ENCODE measurements at regions not wholly inside any gene's neighbourhood (a gene's known extent, or its start where the extent isn't known, plus 50 kb on each side); places are given as distances from the start of the nearest gene placed in this dataset.

GRCh38 chr21:20083925-20084324, 914.3 kb upstream of the NCAM2 start:
- H3K9me3 Mint-ChIP-seq: no peaks in the 10 kb centered on the region
- DNase-seq: no peak
- H3K9ac ChIP-seq (ENCODE audit: extremely low read depth, low read length, poor library complexity, severe bottlenecking): no peak overlapping the region
- H3K27ac ChIP-seq (ENCODE audit: low read depth, low read length): no peak overlapping the region
- no peaks in the 10 kb centered on the region for H3K27me3 Mint-ChIP-seq (ENCODE audit: insufficient read depth)
- H3K9me3 ChIP-seq (ENCODE audit: control insufficient read depth, low read length): no peaks in the 10 kb centered on the region
- no peaks in the 10 kb centered on the region for H3K4me1 Mint-ChIP-seq
- H3K4me1 ChIP-seq (ENCODE audit: control insufficient read depth, insufficient read depth, low read length): no peaks in the 10 kb centered on the region
- no peak for TF ChIP-seq CTCF (conservative IDR thresholded peaks at IDR 0.05)
- H3K4me3 Mint-ChIP-seq: no peak overlapping the region
- H3K36me3 ChIP-seq (ENCODE audit: control insufficient read depth, insufficient read depth, low read length): no peaks in the 10 kb centered on the region
- no peaks in the 10 kb centered on the region for H3K36me3 Mint-ChIP-seq (ENCODE audit: low read depth)
- H3K27ac Mint-ChIP-seq: no peak overlapping the region
- H3K4me3 ChIP-seq (ENCODE audit: low read length): no peak overlapping the region
- H3K27me3 ChIP-seq (ENCODE audit: control insufficient read depth, insufficient read depth, low read length, poor library complexity, severe bottlenecking): no peaks in the 10 kb centered on the region

GRCh38 chr21:20086508-20086907, 911.7 kb upstream of the NCAM2 start:
- H3K9me3 Mint-ChIP-seq: no peaks in the 10 kb centered on the region
- Histone ChIP-seq H3K27me3 (ENCODE audit: control insufficient read depth, insufficient read depth, low read length, poor library complexity, severe bottlenecking) (no peaks in the 10 kb centered on the region), H3K36me3 (ENCODE audit: control insufficient read depth, insufficient read depth, low read length) (no peaks in the 10 kb centered on the region), H3K9me3 (ENCODE audit: control insufficient read depth, low read length) (no peaks in the 10 kb centered on the region), H3K4me3 (ENCODE audit: low read length) (no peak overlapping the region), H3K27ac (ENCODE audit: low read depth, low read length) (no peak overlapping the region), H3K4me1 (ENCODE audit: control insufficient read depth, insufficient read depth, low read length) (no peaks in the 10 kb centered on the region), H3K9ac (ENCODE audit: extremely low read depth, low read length, poor library complexity, severe bottlenecking) (no peak overlapping the region)
- H3K4me1 Mint-ChIP-seq: no peaks in the 10 kb centered on the region
- no peak overlapping the region for H3K4me3 Mint-ChIP-seq
- DNase-seq: no peak
- TF ChIP-seq CTCF (conservative IDR thresholded peaks at IDR 0.05): no peak
- no peaks in the 10 kb centered on the region for H3K36me3 Mint-ChIP-seq (ENCODE audit: low read depth)
- 88 to 96% methylated on average over 1 of the region's 3 CpGs for WGBS, 2 experiments (ENCODE audit: insufficient coverage in 1 of 2, insufficient read length in 1 of 2)
- H3K27me3 Mint-ChIP-seq (ENCODE audit: insufficient read depth): no peaks in the 10 kb centered on the region
- no peak overlapping the region for H3K27ac Mint-ChIP-seq

GRCh38 chr21:20106368-20106767, 891.8 kb upstream of the NCAM2 start:
- Mint-ChIP-seq H3K27me3 (ENCODE audit: insufficient read depth) (no peaks in the 10 kb centered on the region), H3K27ac (no peak overlapping the region), H3K4me3 (no peak overlapping the region), H3K4me1 (peaks cover 5% of the 10 kb centered on the region), H3K36me3 (ENCODE audit: low read depth) (no peaks in the 10 kb centered on the region), H3K9me3 (no peaks in the 10 kb centered on the region)
- no peaks in the 10 kb centered on the region for H3K4me1 ChIP-seq (ENCODE audit: control insufficient read depth, insufficient read depth, low read length)
- H3K36me3 ChIP-seq (ENCODE audit: control insufficient read depth, insufficient read depth, low read length): no peaks in the 10 kb centered on the region
- no peak overlapping the region for H3K4me3 ChIP-seq (ENCODE audit: low read length)
- TF ChIP-seq CTCF (conservative IDR thresholded peaks at IDR 0.05): no peak
- no peak overlapping the region for H3K9ac ChIP-seq (ENCODE audit: extremely low read depth, low read length, poor library complexity, severe bottlenecking)
- no peak overlapping the region for H3K27ac ChIP-seq (ENCODE audit: low read depth, low read length)
- no peak for DNase-seq
- H3K9me3 ChIP-seq (ENCODE audit: control insufficient read depth, low read length): no peaks in the 10 kb centered on the region
- H3K27me3 ChIP-seq (ENCODE audit: control insufficient read depth, insufficient read depth, low read length, poor library complexity, severe bottlenecking): no peaks in the 10 kb centered on the region
- WGBS, 2 experiments (ENCODE audit: insufficient coverage in 1 of 2, insufficient read length in 1 of 2): 82% methylated on average over 2 of the region's 2 CpGs; no CpG with 5 or more reads in 1 of the 2 experiments

Data from endodermal cell (in vitro differentiated cells).